HFFc6 (cell line): ENCODE measurements at regions not wholly inside any gene's neighbourhood (a gene's known extent, or its start where the extent isn't known, plus 50 kb on each side); places are given as distances from the start of the nearest gene placed in this dataset.

ENCODE experiments used
- DNase-seq: peaks from one replicate; pipeline ENCODE4 v3.0.0-alpha.2; 2018
- H3K27ac Mint-ChIP-seq: 2 replicates; pipeline ENCODE4 v1.8.0; 2020; ENCODE audit warnings: mild to moderate bottlenecking, mixed read lengths
- H3K27me3 Mint-ChIP-seq: 2 replicates; pipeline ENCODE4 v1.8.0; 2021; ENCODE audit warnings: mild to moderate bottlenecking, moderate library complexity, mixed read lengths; ENCODE audit not compliant: insufficient read depth
- H3K36me3 Mint-ChIP-seq: 2 replicates; pipeline ENCODE4 v1.8.0; 2021; ENCODE audit warnings: low read depth, mixed read lengths
- H3K4me1 Mint-ChIP-seq: 2 replicates; pipeline ENCODE4 v1.8.0; 2020; ENCODE audit warnings: low read depth, mixed read lengths
- H3K4me3 Mint-ChIP-seq: 2 replicates; pipeline ENCODE4 v1.8.0; 2020; ENCODE audit warnings: mild to moderate bottlenecking, moderate library complexity, mixed read lengths
- H3K9me3 Mint-ChIP-seq: 2 replicates; pipeline ENCODE4 v1.8.0; 2020; ENCODE audit warnings: mild to moderate bottlenecking, mixed read lengths
- CTCF ChIP-seq: fragments of 200-600 bp; sonication (generic); IDR thresholded peaks from 2 replicates; pipeline ENCODE4 v1.5.0; 2021; ENCODE audit warnings: antibody characterized with exemption, mild to moderate bottlenecking

GRCh38 chr5:175088963-175089362 lies 355.0 kb downstream of the DRD1 start:
- Mint-ChIP-seq H3K27ac (no peak overlapping the region), H3K4me3 (no peak overlapping the region), H3K4me1 (no peaks in the 10 kb centered on the region), H3K9me3 (peaks cover 50% of the 10 kb centered on the region), H3K36me3 (no peaks in the 10 kb centered on the region), H3K27me3 (no peaks in the 10 kb centered on the region)
- DNase-seq: no peak
- TF ChIP-seq CTCF: no peak

GRCh38 chr5:175082866-175083590 lies 358.6 kb downstream of the MSX2 start:
- no peak for DNase-seq
- no peak for TF ChIP-seq CTCF
- Mint-ChIP-seq H3K9me3 (peaks cover 41% of the 10 kb centered on the region), H3K4me1 (no peaks in the 10 kb centered on the region), H3K36me3 (no peaks in the 10 kb centered on the region), H3K27ac (no peak overlapping the region), H3K4me3 (no peak overlapping the region), H3K27me3 (no peaks in the 10 kb centered on the region)

- Mint-ChIP-seq H3K27me3 (no peaks in the 10 kb centered on the region), H3K4me1 (no peaks in the 10 kb centered on the region), H3K9me3 (peaks cover 38% of the 10 kb centered on the region), H3K27ac (no peak overlapping the region), H3K36me3 (no peaks in the 10 kb centered on the region), H3K4me3 (no peak overlapping the region)
- TF ChIP-seq CTCF: no peak
- no peak for DNase-seq
Observed at GRCh38 chr5:175082346-175082745, 358.0 kb downstream of the MSX2 start.

GRCh38 chr5:175079707-175080106 lies 355.3 kb downstream of the MSX2 start:
- Mint-ChIP-seq H3K27me3 (peaks cover 2% of the 10 kb centered on the region; the same call in 1 of the 2 replicates), H3K36me3 (0 out of 2 replicates have a peak, but pooled peaks cover 4% of the 10 kb centered on the region), H3K9me3 (peaks cover 43% of the 10 kb centered on the region), H3K27ac (no peak overlapping the region), H3K4me1 (no peaks in the 10 kb centered on the region), H3K4me3 (no peak overlapping the region)
- no peak for TF ChIP-seq CTCF
- no peak for DNase-seq

GRCh38 chr5:175070283-175070682 lies 345.9 kb downstream of the MSX2 start:
- Mint-ChIP-seq H3K4me3 (no peak overlapping the region), H3K27ac (no peak overlapping the region), H3K9me3 (peaks cover 60% of the 10 kb centered on the region), H3K36me3 (no peaks in the 10 kb centered on the region), H3K4me1 (no peaks in the 10 kb centered on the region), H3K27me3 (peaks cover 2% of the 10 kb centered on the region; the same call in 1 of the 2 replicates)
- DNase-seq: no peak
- TF ChIP-seq CTCF: no peak
